ENCODE measurements at regions not wholly inside any gene's neighbourhood (a gene's known extent, or its start where the extent isn't known, plus 50 kb on each side); places are given as distances from the start of the nearest gene placed in this dataset.
"Not testable (repeated sequence)": the region's sequence is repeated elsewhere in the genome, so short reads cannot be mapped to it uniquely, and the experiment has no call there.

DNA sequence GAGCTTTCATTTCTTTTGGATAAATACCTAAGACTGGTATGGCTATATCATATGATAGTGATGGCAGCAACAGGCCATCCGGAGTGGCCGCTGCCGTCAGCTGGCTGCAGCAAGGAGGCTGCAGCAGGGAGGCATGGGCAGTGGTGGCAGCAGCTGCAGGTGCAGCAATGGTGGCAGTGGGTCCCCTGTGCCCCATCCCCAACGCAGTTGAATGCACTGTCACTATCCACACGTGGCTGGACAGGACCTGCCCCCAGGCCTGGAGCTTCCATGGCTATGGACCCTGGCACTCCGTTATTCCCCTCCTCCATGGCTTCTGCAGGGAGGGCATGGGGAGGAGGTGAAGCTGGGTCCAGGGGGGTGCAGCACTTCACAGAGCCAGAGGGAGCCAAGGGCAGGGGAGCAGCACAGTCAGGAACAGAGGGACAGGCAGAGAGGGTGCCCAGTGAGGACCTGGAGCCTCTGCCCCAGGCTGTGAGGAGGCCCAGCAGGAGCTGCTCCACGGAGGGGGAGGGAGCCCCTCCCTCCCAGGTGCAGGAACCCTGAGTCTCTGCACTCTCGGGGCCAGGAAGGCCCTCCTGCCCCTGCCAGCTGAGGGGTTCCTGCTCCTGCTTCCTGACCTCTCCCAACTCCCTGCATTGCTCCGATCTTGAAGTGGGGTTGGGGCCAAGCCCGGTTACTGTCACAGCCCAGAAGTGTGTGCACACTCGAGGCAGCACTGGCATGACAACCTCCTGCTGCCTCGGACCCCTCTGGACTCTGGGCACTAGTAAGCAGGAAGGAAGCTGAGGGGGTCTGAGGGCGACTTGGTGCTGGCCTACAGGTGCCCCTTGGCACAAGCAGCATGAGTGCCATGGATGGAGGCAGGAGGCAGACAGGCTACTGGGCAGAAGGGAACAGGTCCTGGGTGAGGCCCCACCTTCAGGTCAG, 466.3 kb downstream of the GUCY1A2 start:
- no peak for DNase-seq (ENCODE audit: low read depth in 2 of 3, low spot score in 2 of 3)

DNA sequence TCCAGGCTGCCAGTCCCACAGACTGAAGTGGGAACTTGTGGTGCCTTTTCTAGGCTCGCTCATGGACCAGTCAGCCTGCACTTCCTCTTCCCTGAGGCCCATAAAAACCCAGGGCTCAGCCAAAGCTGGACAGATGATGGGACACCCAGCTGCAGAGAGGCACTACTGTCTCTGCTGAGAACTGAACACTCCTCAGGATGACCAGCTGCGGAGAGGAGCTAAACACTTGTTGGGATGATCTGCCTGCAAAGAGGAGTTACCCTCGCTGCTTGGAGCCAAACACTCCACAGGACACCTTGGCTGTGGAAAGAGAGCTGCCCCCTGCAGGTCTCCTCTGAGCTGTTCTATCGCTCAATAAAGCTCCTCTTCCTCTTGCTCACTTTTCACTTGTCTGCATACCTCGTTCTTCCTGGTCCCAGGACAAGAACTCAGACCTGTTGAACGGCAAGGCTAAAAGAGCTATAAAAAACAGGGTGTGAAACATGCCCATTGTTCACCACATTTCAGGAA, 465.5 kb downstream of the GUCY1A2 start:
- no peak for DNase-seq (ENCODE audit: low read depth in 2 of 3, low spot score in 2 of 3)

- DNase-seq (ENCODE audit: low read depth in 2 of 3, low spot score in 2 of 3): no peak
These were observed 465.0 kb downstream of the GUCY1A2 start for GRCh38 chr11:106553304-106553703.

- DNase-seq (ENCODE audit: low read depth in 2 of 3, low spot score in 2 of 3): not testable (repeated sequence)
These were observed 462.6 kb downstream of the GUCY1A2 start for GRCh38 chr11:106555566-106556250.

DNA sequence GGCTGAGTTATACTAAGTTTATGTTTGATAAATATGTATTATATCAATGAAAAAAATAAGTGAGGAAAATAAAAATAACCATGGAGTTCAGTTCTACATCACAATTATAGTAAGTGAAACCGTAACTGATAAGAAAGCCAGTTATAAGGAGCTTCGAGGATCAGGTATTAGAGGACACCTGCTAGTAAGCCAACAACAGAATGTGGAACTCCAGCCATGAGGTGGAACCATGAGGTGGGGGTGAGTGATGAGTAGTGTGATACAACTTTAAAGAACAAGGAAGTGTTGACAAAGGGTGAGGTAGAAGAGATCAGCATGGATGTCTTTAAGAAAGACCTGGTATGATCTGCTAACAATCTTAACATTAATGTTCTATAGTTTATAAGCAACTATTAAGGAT, 452.9 kb downstream of the GUCY1A2 start:
- no peak for DNase-seq (ENCODE audit: low read depth in 2 of 3, low spot score in 2 of 3)

GRCh38 chr11:106568632-106569031, 449.6 kb downstream of the GUCY1A2 start:
- DNase-seq (ENCODE audit: low read depth in 2 of 3, low spot score in 2 of 3): no peak

GRCh38 chr11:106577384-106577783, 440.9 kb downstream of the GUCY1A2 start:
- not testable (repeated sequence) for DNase-seq (ENCODE audit: low read depth in 2 of 3, low spot score in 2 of 3)

- DNase-seq (ENCODE audit: low read depth in 2 of 3, low spot score in 2 of 3): no peak
These were observed 436.9 kb downstream of the GUCY1A2 start for GRCh38 chr11:106581399-106581798.

- DNase-seq (ENCODE audit: low read depth in 2 of 3, low spot score in 2 of 3): no peak
These were observed 433.2 kb downstream of the GUCY1A2 start for GRCh38 chr11:106585061-106585460.

DNA sequence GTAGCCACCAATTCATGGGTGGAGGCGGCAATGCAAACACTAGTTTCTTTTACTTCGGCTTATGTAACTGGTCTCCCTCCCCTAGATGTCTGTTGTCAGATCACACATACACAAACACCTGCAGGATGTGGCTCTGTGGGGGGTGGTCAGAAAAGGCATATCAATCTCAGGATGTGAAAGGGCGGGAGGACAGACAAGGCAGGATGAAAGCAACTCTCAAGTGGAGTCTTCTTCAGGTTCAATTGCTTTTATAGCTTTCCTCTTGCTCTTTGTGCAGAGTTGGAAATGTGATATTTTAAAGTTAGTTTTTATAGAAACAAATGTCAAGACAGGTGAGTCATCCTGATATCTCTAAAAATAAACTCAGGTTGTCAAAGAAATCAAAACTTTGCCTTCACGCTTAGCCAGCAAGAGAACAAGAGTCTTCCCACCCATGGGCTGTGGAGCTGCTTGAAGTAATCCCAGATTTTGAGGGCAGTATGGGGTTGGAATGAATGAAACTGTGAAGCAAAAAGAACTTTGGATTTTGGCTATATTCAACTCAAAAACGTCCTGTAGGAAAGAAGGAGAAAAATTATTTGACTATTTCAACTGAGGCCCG, 423.4 kb downstream of the GUCY1A2 start:
- no peak for DNase-seq (ENCODE audit: low read depth in 2 of 3, low spot score in 2 of 3)

DNA sequence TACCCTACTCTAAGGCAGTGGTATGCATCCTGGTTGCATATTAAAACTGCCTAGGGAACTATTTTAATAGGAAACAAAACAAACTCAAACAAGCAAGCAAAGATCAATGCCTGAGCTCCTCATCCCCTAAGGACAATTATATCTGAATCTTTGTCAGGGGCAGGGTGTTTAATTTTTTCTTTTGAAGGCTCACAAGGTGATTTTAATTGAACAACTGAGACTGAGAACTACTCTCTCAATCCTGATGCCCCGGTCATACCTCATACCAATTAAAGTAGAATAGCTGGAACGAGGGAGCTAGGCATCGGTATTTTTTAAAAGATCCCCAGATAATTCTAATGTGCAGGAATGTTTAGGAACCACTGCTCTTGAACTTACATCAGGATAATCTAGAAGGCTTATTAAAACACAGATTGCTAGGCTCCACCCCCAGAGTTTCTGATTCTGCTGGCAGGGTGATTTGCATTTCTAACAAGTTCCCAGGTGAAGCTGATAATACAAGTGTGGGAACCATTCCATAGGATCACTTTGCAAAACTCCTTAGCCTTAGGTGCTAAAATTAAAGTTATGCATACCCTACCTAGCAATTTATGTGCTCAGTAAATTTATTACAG, 416.5 kb downstream of the GUCY1A2 start:
- no peak for DNase-seq (ENCODE audit: low read depth in 2 of 3, low spot score in 2 of 3)

GRCh38 chr11:106608677-106609076, 409.6 kb downstream of the GUCY1A2 start:
- no peak for DNase-seq (ENCODE audit: low read depth in 2 of 3, low spot score in 2 of 3)

GRCh38 chr11:106614262-106614661, 404.0 kb downstream of the GUCY1A2 start:
- no peak for DNase-seq (ENCODE audit: low read depth in 2 of 3, low spot score in 2 of 3)

- no peak for DNase-seq (ENCODE audit: low read depth in 2 of 3, low spot score in 2 of 3)
These were observed 398.8 kb downstream of the GUCY1A2 start for GRCh38 chr11:106619320-106619990.

DNA sequence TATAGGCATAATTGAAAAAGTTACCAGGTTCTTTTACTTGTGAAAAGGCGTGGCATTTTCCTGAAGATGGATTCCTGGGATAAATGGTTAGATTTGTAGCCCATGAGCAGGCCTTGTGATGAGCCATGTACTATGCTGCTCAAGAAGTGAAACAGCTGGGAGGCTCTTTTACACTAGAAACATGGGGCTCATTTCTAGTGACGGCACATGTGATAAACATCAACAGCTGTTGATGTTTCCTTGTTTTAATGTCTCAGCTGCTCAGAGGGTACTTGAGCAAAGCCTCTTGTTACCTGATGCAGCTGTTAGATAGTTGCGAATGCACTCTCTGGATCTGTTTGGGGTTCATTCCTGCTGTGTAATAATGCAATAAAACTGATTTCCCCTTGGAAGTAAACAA, 396.8 kb downstream of the GUCY1A2 start:
- no peak for DNase-seq (ENCODE audit: low read depth in 2 of 3, low spot score in 2 of 3)

All from hematopoietic multipotent progenitor cell (in vitro differentiated cells).